Activated T-cell treated with anti-CD3 and anti-CD28 coated beads for 48 hours (primary cell): ENCODE measurements at regions not wholly inside any gene's neighbourhood (a gene's known extent, or its start where the extent isn't known, plus 50 kb on each side); places are given as distances from the start of the nearest gene placed in this dataset.

Experiments used
- DNase-seq: peaks from one replicate; pipeline ENCODE4 v3.0.0-alpha.2; 2020; ENCODE audit warnings: low read depth

GRCh38 chr7:56291-56913, 136.0 kb upstream of the FAM20C start:
- DNase-seq, result no peak

- DNase-seq, result no peak
Observed at GRCh38 chr7:57071-57470, 135.3 kb upstream of the FAM20C start.

- no peak for DNase-seq
Observed at GRCh38 chr7:57482-58255, 134.7 kb upstream of the FAM20C start.

GRCh38 chr7:58316-58715, 134.1 kb upstream of the FAM20C start:
- DNase-seq, result no peak

- DNase-seq, result no peak
Observed at GRCh38 chr7:59079-60016, 133.0 kb upstream of the FAM20C start.

GRCh38 chr7:60017-60675, 132.2 kb upstream of the FAM20C start:
- DNase-seq, result no peak

GRCh38 chr7:60706-61105, 131.7 kb upstream of the FAM20C start:
- no peak for DNase-seq

GRCh38 chr7:61111-61510, 131.3 kb upstream of the FAM20C start:
- no peak for DNase-seq

- no peak for DNase-seq
Observed at GRCh38 chr7:61576-62360, 130.6 kb upstream of the FAM20C start.

GRCh38 chr7:62361-63116, 129.8 kb upstream of the FAM20C start:
- DNase-seq, result no peak

- DNase-seq, result no peak
Observed at GRCh38 chr7:63117-63480, 129.3 kb upstream of the FAM20C start.

- no peak for DNase-seq
Observed at GRCh38 chr7:63521-64021, 128.8 kb upstream of the FAM20C start.

- DNase-seq, result no peak
Observed at GRCh38 chr7:64098-64915, 128.1 kb upstream of the FAM20C start.

GRCh38 chr7:64916-65341, 127.4 kb upstream of the FAM20C start:
- no peak for DNase-seq

- DNase-seq, result no peak
Observed at GRCh38 chr7:65554-65953, 126.8 kb upstream of the FAM20C start.

- no peak for DNase-seq
Observed at GRCh38 chr7:66296-66695, 126.1 kb upstream of the FAM20C start.

GRCh38 chr7:66741-67140, 125.6 kb upstream of the FAM20C start:
- no peak for DNase-seq

- no peak for DNase-seq
Observed at GRCh38 chr7:67661-68395, 124.5 kb upstream of the FAM20C start.

- no peak for DNase-seq
Observed at GRCh38 chr7:68629-69028, 123.7 kb upstream of the FAM20C start.
